Endodermal cell (in vitro differentiated cells): ENCODE measurements at regions not wholly inside any gene's neighbourhood (a gene's known extent, or its start where the extent isn't known, plus 50 kb on each side); places are given as distances from the start of the nearest gene placed in this dataset.

ENCODE experiments used
- DNase-seq: peaks from one replicate; pipeline ENCODE4 v3.0.0-alpha.2; 2017
- H3K27ac ChIP-seq: 2 replicates; pipeline ENCODE4 v1.5.1; 2013; ENCODE audit warnings: mild to moderate bottlenecking, low read depth, low read length, moderate library complexity
- H3K27me3 ChIP-seq: 2 replicates; pipeline ENCODE4 v1.6.1; 2013; ENCODE audit warnings: mild to moderate bottlenecking, low read length, moderate library complexity; ENCODE audit not compliant: insufficient read depth, control insufficient read depth, poor library complexity, severe bottlenecking
- H3K36me3 ChIP-seq: 2 replicates; pipeline ENCODE4 v1.7.0; 2013; ENCODE audit warnings: mild to moderate bottlenecking, low read length, moderate library complexity; ENCODE audit not compliant: control insufficient read depth, insufficient read depth
- H3K4me1 ChIP-seq: one replicate; pipeline ENCODE4 v1.7.0; 2013; ENCODE audit warnings: low read length; ENCODE audit not compliant: control insufficient read depth, insufficient read depth
- H3K4me3 ChIP-seq: 2 replicates; pipeline ENCODE4 v1.5.1; 2013; ENCODE audit warnings: mild to moderate bottlenecking, low read length, moderate library complexity
- H3K9ac ChIP-seq: 2 replicates; pipeline ENCODE4 v1.6.1; 2013; ENCODE audit warnings: mild to moderate bottlenecking, low read length, moderate library complexity; ENCODE audit not compliant: poor library complexity, severe bottlenecking; ENCODE audit errors: extremely low read depth
- H3K9me3 ChIP-seq: 2 replicates; pipeline ENCODE4 v1.6.1; 2013; ENCODE audit warnings: mild to moderate bottlenecking, low read length, moderate library complexity; ENCODE audit not compliant: control insufficient read depth
- H3K27ac Mint-ChIP-seq: 2 replicates; pipeline ENCODE4 v1.8.0; 2020; ENCODE audit warnings: mixed read lengths
- H3K27me3 Mint-ChIP-seq: 2 replicates; pipeline ENCODE4 v1.8.0; 2021; ENCODE audit warnings: mild to moderate bottlenecking, mixed read lengths; ENCODE audit not compliant: insufficient read depth
- H3K36me3 Mint-ChIP-seq: 2 replicates; pipeline ENCODE4 v1.8.0; 2020; ENCODE audit warnings: low read depth, mixed read lengths
- H3K4me1 Mint-ChIP-seq: 2 replicates; pipeline ENCODE4 v1.8.0; 2020; ENCODE audit warnings: mixed read lengths
- H3K4me3 Mint-ChIP-seq: 2 replicates; pipeline ENCODE4 v1.8.0; 2020; ENCODE audit warnings: mild to moderate bottlenecking, moderate library complexity, mixed read lengths
- H3K9me3 Mint-ChIP-seq: 2 replicates; pipeline ENCODE4 v1.8.0; 2020; ENCODE audit warnings: mild to moderate bottlenecking, mixed read lengths
- WGBS, 2 experiments: methylation state at CpG; one replicate each; pipeline versions ENCODE4 v1.1.5 to v1.1.7; 2013; ENCODE audit warnings: missing lambda C conversion rate in 2 of 2, mixed read lengths in 1 of 2; ENCODE audit not compliant: insufficient coverage in 1 of 2, insufficient read length in 1 of 2; 5-methylcytosine and 5-hydroxymethylcytosine counted together
- TF ChIP-seq, protein P1 (sequence below): fragments of 200-600 bp; sonication (generic); conservative IDR thresholded peaks from 2 replicates; pipeline ENCODE4 v1.5.0; 2021; ENCODE audit warnings: antibody characterized with exemption, mild to moderate bottlenecking

DNA sequence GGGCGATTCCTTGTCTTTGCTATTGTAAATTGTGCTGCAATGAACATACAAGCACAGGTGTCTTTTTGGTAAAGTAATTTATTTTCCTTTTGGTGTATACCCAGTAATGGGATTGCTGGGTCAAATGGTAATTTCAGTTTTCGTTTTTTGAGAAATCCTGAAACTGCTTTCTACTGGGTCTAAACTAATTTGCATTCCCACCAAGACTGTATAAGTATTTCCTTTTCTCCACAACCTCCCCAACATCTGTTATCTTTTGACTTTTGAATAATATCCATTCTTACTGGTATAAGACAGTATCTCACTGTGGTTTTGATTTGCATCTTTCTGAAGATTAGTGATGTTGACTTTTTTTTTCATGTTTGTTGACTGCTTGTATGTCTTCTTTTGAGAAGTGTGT, 2506.0 kb downstream of the PCDH7 start:
- WGBS, 2 experiments, result 90% methylated on average over 2 of the region's 2 CpGs; no CpG with 5 or more reads in 1 of the 2 experiments
- H3K36me3 Mint-ChIP-seq, result no peaks in the 10 kb centered on the region
- no peaks in the 10 kb centered on the region for H3K4me1 Mint-ChIP-seq
- H3K9me3 Mint-ChIP-seq, result peaks cover 9% of the 10 kb centered on the region
- no peak for DNase-seq
- no peak overlapping the region for H3K27ac Mint-ChIP-seq
- H3K4me3 ChIP-seq, result no peak overlapping the region
- no peak overlapping the region for H3K4me3 Mint-ChIP-seq
- H3K9me3 ChIP-seq, result peaks cover 9% of the 10 kb centered on the region
- H3K9ac ChIP-seq, result no peak overlapping the region
- TF ChIP-seq, protein P1, sequence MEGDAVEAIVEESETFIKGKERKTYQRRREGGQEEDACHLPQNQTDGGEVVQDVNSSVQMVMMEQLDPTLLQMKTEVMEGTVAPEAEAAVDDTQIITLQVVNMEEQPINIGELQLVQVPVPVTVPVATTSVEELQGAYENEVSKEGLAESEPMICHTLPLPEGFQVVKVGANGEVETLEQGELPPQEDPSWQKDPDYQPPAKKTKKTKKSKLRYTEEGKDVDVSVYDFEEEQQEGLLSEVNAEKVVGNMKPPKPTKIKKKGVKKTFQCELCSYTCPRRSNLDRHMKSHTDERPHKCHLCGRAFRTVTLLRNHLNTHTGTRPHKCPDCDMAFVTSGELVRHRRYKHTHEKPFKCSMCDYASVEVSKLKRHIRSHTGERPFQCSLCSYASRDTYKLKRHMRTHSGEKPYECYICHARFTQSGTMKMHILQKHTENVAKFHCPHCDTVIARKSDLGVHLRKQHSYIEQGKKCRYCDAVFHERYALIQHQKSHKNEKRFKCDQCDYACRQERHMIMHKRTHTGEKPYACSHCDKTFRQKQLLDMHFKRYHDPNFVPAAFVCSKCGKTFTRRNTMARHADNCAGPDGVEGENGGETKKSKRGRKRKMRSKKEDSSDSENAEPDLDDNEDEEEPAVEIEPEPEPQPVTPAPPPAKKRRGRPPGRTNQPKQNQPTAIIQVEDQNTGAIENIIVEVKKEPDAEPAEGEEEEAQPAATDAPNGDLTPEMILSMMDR, result no peak
- H3K4me1 ChIP-seq, result no peaks in the 10 kb centered on the region
- H3K36me3 ChIP-seq, result no peaks in the 10 kb centered on the region
- no peak overlapping the region for H3K27ac ChIP-seq
- H3K27me3 ChIP-seq, result no peaks in the 10 kb centered on the region
- no peaks in the 10 kb centered on the region for H3K27me3 Mint-ChIP-seq

DNA sequence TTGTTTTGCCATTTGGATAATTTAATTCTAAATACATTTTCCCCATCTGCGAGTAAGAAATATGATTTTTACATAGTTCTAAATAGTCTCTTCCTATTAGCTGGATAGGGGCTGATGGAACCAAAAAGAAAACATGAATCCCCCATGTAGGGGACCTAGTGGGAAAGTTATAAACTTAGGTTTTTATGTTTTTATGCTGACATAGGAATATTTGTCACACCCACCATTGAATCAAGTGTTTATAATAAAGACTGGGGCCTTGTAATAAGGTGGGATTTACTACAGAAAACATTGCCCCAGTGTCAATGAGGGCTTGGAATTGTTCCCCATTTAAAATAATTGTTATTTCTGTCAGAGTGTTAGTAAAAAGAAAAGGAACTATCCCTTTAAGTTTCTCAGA, 2506.6 kb downstream of the PCDH7 start:
- TF ChIP-seq, protein P1, result no peak
- no peaks in the 10 kb centered on the region for H3K36me3 Mint-ChIP-seq

DNA sequence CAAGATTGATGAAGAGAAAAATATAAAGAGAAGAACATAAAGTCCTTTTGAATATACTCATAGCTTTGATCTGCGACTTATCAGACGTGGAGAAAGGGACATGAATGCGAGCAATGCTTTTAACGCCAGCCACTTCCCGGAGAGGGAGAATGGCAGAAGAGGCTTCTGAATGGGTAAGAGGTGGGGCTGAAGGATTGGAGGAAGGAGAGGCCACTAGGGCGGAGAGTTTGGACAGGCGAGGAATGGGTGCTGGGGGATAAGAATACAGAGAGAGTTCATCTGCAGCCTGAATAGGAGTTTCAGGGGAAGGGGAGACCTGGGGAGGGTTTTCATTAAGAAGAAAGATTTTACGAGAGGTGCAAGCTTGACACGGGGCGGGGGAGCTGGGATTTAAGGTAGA, 2534.9 kb downstream of the PCDH7 start:
- Histone ChIP-seq H3K27ac (no peak overlapping the region), H3K4me1 (no peaks in the 10 kb centered on the region), H3K27me3 (no peaks in the 10 kb centered on the region), H3K9ac (no peak overlapping the region), H3K9me3 (no peaks in the 10 kb centered on the region), H3K36me3 (no peaks in the 10 kb centered on the region), H3K4me3 (no peak overlapping the region)
- DNase-seq, result peak; percentile 63
- Mint-ChIP-seq H3K4me1 (peaks cover 5% of the 10 kb centered on the region), H3K9me3 (no peaks in the 10 kb centered on the region), H3K4me3 (peak overlapping the region; percentile 41), H3K36me3 (no peaks in the 10 kb centered on the region), H3K27me3 (no peaks in the 10 kb centered on the region), H3K27ac (no peak overlapping the region)
- TF ChIP-seq, protein P1, result no peak
- WGBS, 2 experiments, result 91 to 92% methylated on average over 7 to 10 of the region's 10 CpGs

More for the DNA sequence above, 2506.6 kb downstream of the PCDH7 start:
- H3K4me1 ChIP-seq, result no peaks in the 10 kb centered on the region
- no peak for DNase-seq
- Mint-ChIP-seq H3K4me3 (no peak overlapping the region), H3K4me1 (no peaks in the 10 kb centered on the region), H3K27ac (no peak overlapping the region), H3K9me3 (peaks cover 9% of the 10 kb centered on the region), H3K27me3 (no peaks in the 10 kb centered on the region)
- H3K9ac ChIP-seq, result no peak overlapping the region
- no peaks in the 10 kb centered on the region for H3K27me3 ChIP-seq
- no CpG with 5 or more reads among the region's 1 CpG for WGBS, 2 experiments
- H3K4me3 ChIP-seq, result no peak overlapping the region
- no peak overlapping the region for H3K27ac ChIP-seq
- H3K36me3 ChIP-seq, result no peaks in the 10 kb centered on the region
- H3K9me3 ChIP-seq, result peaks cover 9% of the 10 kb centered on the region
